Ectodermal cell (in vitro differentiated cells): ENCODE measurements at regions not wholly inside any gene's neighbourhood (a gene's known extent, or its start where the extent isn't known, plus 50 kb on each side); places are given as distances from the start of the nearest gene placed in this dataset.
"Not testable (repeated sequence)": the region's sequence is repeated elsewhere in the genome, so short reads cannot be mapped to it uniquely, and the experiment has no call there.

ENCODE experiments used
- H3K27ac ChIP-seq: 2 replicates; pipeline ENCODE4 v1.7.0; 2013; ENCODE audit warnings: mild to moderate bottlenecking, low read depth, low read length; ENCODE audit not compliant: insufficient read depth, poor library complexity, severe bottlenecking
- H3K27me3 ChIP-seq: 2 replicates; pipeline ENCODE4 v1.7.0; 2013; ENCODE audit warnings: mild to moderate bottlenecking, low read length; ENCODE audit not compliant: insufficient read depth, control insufficient read depth, poor library complexity, severe bottlenecking
- H3K36me3 ChIP-seq: one replicate; pipeline ENCODE4 v1.7.0; 2013; ENCODE audit warnings: low read length; ENCODE audit not compliant: control insufficient read depth, insufficient read depth
- H3K4me1 ChIP-seq: one replicate; pipeline ENCODE4 v1.7.0; 2013; ENCODE audit warnings: low read length; ENCODE audit not compliant: control insufficient read depth, insufficient read depth
- H3K4me3 ChIP-seq: 2 replicates; pipeline ENCODE4 v1.7.0; 2013; ENCODE audit warnings: low read depth, low read length, control low read depth; ENCODE audit not compliant: insufficient read depth
- H3K9me3 ChIP-seq: 2 replicates; pipeline ENCODE4 v1.7.0; 2013; ENCODE audit warnings: mild to moderate bottlenecking, low read length, moderate library complexity; ENCODE audit not compliant: control insufficient read depth
- WGBS, 2 experiments: methylation state at CpG; one replicate each; pipeline ENCODE4 v1.1.7; 2013; ENCODE audit warnings: missing lambda C conversion rate in 2 of 2; 5-methylcytosine and 5-hydroxymethylcytosine counted together

GRCh38 chr4:118556576-118556975 lies 128.6 kb upstream of the METTL14 start:
- not testable (repeated sequence) for H3K36me3 ChIP-seq, H3K9me3 ChIP-seq, H3K4me1 ChIP-seq, H3K4me3 ChIP-seq, H3K27me3 ChIP-seq, H3K27ac ChIP-seq
- WGBS, 2 experiments = 92 to 96% methylated on average over 6 to 7 of the region's 7 CpGs

GRCh38 chr4:118557298-118557851 lies 127.8 kb upstream of the METTL14 start:
- Histone ChIP-seq H3K9me3 (no peaks in the 10 kb centered on the region), H3K27me3 (no peaks in the 10 kb centered on the region), H3K4me1 (no peaks in the 10 kb centered on the region), H3K36me3 (no peaks in the 10 kb centered on the region), H3K4me3 (no peak overlapping the region), H3K27ac (no peak overlapping the region)
- WGBS, 2 experiments = 83% methylated on average over 5 to 6 of the region's 8 CpGs

- not testable (repeated sequence) for H3K27ac ChIP-seq, H3K36me3 ChIP-seq, H3K27me3 ChIP-seq, H3K4me3 ChIP-seq, H3K4me1 ChIP-seq, H3K9me3 ChIP-seq
- 91% methylated on average over 2 of the region's 7 CpGs for WGBS, 2 experiments
Observed at GRCh38 chr4:118558188-118558587, 127.0 kb upstream of the METTL14 start.

GRCh38 chr4:118561559-118561958 lies 123.6 kb upstream of the METTL14 start:
- H3K4me3 ChIP-seq, H3K36me3 ChIP-seq, H3K4me1 ChIP-seq, H3K27me3 ChIP-seq, H3K27ac ChIP-seq, H3K9me3 ChIP-seq: not testable (repeated sequence)

GRCh38 chr4:118566003-118566513 lies 119.1 kb upstream of the METTL14 start:
- not testable (repeated sequence) for H3K4me1 ChIP-seq, H3K9me3 ChIP-seq, H3K27me3 ChIP-seq, H3K36me3 ChIP-seq, H3K27ac ChIP-seq, H3K4me3 ChIP-seq
- 8 to 18% methylated on average over 9 of the region's 9 CpGs for WGBS, 2 experiments

- not testable (repeated sequence) for H3K4me1 ChIP-seq, H3K4me3 ChIP-seq, H3K27ac ChIP-seq, H3K27me3 ChIP-seq, H3K36me3 ChIP-seq, H3K9me3 ChIP-seq
- 94 to 97% methylated on average over 10 of the region's 10 CpGs for WGBS, 2 experiments
Observed at GRCh38 chr4:118572991-118573390, 112.2 kb upstream of the METTL14 start.

- not testable (repeated sequence) for H3K36me3 ChIP-seq, H3K27me3 ChIP-seq, H3K27ac ChIP-seq, H3K9me3 ChIP-seq, H3K4me3 ChIP-seq, H3K4me1 ChIP-seq
- 68 to 77% methylated on average over 2 of the region's 3 CpGs for WGBS, 2 experiments
Observed at GRCh38 chr4:118574251-118574913, 110.8 kb upstream of the METTL14 start.

- not testable (repeated sequence) for H3K4me3 ChIP-seq, H3K27ac ChIP-seq, H3K4me1 ChIP-seq, H3K36me3 ChIP-seq, H3K9me3 ChIP-seq, H3K27me3 ChIP-seq
- no CpG with 5 or more reads among the region's 1 CpG for WGBS, 2 experiments
Observed at GRCh38 chr4:118575057-118575456, 110.1 kb upstream of the METTL14 start.

- not testable (repeated sequence) for H3K9me3 ChIP-seq, H3K4me1 ChIP-seq, H3K27me3 ChIP-seq, H3K27ac ChIP-seq, H3K36me3 ChIP-seq, H3K4me3 ChIP-seq
- WGBS, 2 experiments = 87 to 88% methylated on average over 4 to 5 of the region's 5 CpGs
Observed at GRCh38 chr4:118575726-118576125, 109.5 kb upstream of the METTL14 start.

- H3K36me3 ChIP-seq = not testable (repeated sequence)
Observed at GRCh38 chr4:118576709-118577219, 108.4 kb upstream of the METTL14 start.

More at GRCh38 chr4:118576709-118577219, 108.4 kb upstream of the METTL14 start:
- not testable (repeated sequence) for H3K27me3 ChIP-seq, H3K27ac ChIP-seq, H3K9me3 ChIP-seq, H3K4me1 ChIP-seq, H3K4me3 ChIP-seq
- WGBS, 2 experiments = 93 to 94% methylated on average over 12 of the region's 13 CpGs
